Testis (tissue), 2 donors: ENCODE measurements at regions not wholly inside any gene's neighbourhood (a gene's known extent, or its start where the extent isn't known, plus 50 kb on each side); places are given as distances from the start of the nearest gene placed in this dataset.

Experiments used
- DNase-seq: peaks from one replicate; pipeline ENCODE4 v3.0.0-alpha.2; 2019
- H3K27ac ChIP-seq, 2 donors: fragments of 200-600 bp; sonication (generic); one replicate each; pipeline ENCODE4 v1.5.1; 2019
- H3K27me3 ChIP-seq: fragments of 200-600 bp; sonication (generic); one replicate; pipeline ENCODE4 v1.5.1; 2019
- H3K36me3 ChIP-seq: fragments of 200-600 bp; sonication (generic); one replicate; pipeline ENCODE4 v1.5.1; 2017; ENCODE audit warnings: low read depth; ENCODE audit errors: missing control alignments
- H3K4me1 ChIP-seq: fragments of 200-600 bp; sonication (generic); one replicate; pipeline ENCODE4 v1.5.1; 2019
- H3K4me3 ChIP-seq, 2 donors: fragments of 200-600 bp; sonication (generic); one replicate each; pipeline ENCODE4 v1.5.1; 2017 to 2019
- H3K9me3 ChIP-seq: fragments of 200-600 bp; sonication (generic); one replicate; pipeline ENCODE4 v1.5.1; 2017
- POLR2A ChIP-seq: fragments of 450-650 bp; IDR thresholded peaks from one replicate; pipeline ENCODE4 v1.6.1; 2017; ENCODE audit warnings: antibody characterized with exemption, mild to moderate bottlenecking, moderate library complexity
- WGBS, 2 donors: methylation state at CpG; one replicate each; pipeline ENCODE4 v1.1.5; 2018; 5-methylcytosine and 5-hydroxymethylcytosine counted together
- intact Hi-C: fragments of 100-400 bp; cut with DNase I; formaldehyde crosslinking; loops from one replicate; pipeline ENCODE4 v1.15.1; 2023; ENCODE audit warnings: low total_unique reads
- TF ChIP-seq, protein P1 (sequence below), 3 experiments: fragments of 450-650 bp in 2 of 3; fragments of 200-600 bp in 1 of 3; sonication (generic) in 1 of 3; IDR thresholded peaks; one replicate each; pipeline ENCODE4 v1.5.1; 2016 to 2019; ENCODE audit warnings: antibody characterized with exemption in 3 of 3, mild to moderate bottlenecking in 2 of 3, moderate library complexity in 1 of 3

DNA sequence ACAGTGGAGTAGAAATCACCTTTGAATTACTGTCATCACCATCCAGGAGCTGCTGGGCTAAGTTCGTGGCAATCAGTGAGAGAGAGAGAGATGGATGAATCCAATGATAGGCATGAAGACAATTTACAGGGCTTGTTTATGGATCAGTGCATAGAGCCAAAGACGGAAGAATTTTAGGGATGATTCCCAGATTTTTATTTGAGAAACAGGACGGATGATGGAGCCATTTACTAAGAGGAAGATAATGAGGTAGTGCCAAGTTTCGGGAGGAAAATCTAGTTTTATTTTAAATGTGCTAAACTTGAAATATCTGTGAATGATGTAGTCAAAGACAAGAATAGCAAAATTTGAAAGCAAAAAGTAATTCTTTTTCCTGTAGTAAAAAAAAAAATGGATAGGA is 394.2 kb upstream of the PAPPA start:
- Histone ChIP-seq H3K9me3 (no peaks in the 10 kb centered on the region), H3K4me1 (no peaks in the 10 kb centered on the region), H3K27me3 (no peaks in the 10 kb centered on the region), H3K4me3 (no peak overlapping the region), H3K27ac (no peak overlapping the region), H3K36me3 (no peaks in the 10 kb centered on the region)
- DNase-seq = no peak
- 85 to 87% methylated on average over 4 of the region's 4 CpGs for WGBS, 2 donors
- TF ChIP-seq, protein P1, sequence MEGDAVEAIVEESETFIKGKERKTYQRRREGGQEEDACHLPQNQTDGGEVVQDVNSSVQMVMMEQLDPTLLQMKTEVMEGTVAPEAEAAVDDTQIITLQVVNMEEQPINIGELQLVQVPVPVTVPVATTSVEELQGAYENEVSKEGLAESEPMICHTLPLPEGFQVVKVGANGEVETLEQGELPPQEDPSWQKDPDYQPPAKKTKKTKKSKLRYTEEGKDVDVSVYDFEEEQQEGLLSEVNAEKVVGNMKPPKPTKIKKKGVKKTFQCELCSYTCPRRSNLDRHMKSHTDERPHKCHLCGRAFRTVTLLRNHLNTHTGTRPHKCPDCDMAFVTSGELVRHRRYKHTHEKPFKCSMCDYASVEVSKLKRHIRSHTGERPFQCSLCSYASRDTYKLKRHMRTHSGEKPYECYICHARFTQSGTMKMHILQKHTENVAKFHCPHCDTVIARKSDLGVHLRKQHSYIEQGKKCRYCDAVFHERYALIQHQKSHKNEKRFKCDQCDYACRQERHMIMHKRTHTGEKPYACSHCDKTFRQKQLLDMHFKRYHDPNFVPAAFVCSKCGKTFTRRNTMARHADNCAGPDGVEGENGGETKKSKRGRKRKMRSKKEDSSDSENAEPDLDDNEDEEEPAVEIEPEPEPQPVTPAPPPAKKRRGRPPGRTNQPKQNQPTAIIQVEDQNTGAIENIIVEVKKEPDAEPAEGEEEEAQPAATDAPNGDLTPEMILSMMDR (IDR thresholded peaks at IDR 0.05) = no peak
- no peak for TF ChIP-seq POLR2A
- intact Hi-C loops = no loop called here

DNA sequence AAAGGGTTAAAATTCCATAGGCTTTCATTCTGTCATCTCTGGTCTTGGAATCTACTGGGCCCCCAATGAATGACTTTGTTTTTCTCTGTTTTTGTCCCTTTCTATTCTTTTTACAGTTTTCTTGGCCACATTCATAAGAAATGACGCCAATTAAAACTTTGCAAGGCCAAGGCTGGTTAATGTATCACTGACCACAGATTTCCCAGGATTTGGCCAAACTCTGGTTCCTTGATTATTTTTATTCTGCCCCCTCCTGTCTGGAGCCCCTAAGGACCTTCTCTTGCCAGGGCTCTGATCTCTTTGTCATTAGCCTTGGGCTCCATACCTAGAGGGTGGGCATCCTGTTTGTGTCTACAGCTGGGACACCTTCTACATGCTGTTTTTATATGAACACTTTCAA is 388.9 kb upstream of the PAPPA start:
- 67 to 73% methylated on average over 1 of the region's 1 CpG for WGBS, 2 donors
- intact Hi-C loops = loop anchor here (10.0 kb wide), 1 partner anchor 710 kb away; no protein-coding TSS in a partner anchor

DNA sequence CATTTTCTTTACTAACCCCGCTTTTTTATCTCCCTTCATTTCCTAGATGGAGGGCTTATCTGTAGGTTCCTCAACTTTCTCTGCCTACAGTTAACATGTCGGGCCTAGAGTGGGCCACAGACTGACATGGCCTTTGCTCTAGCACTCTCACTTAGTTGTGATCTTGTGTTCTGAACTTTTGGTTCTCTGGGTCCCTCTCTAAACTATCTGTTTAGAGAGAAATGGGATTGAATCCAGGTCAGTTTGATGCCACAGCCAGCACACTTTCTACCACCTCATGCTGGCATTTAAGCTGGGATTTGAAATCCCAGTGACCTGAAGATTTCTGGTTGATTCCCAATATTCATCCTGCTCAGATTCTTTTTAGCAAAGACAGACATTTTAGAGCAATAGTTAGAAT is 388.5 kb upstream of the PAPPA start:
- Histone ChIP-seq H3K27ac (no peak overlapping the region), H3K27me3 (no peaks in the 10 kb centered on the region), H3K9me3 (no peaks in the 10 kb centered on the region), H3K36me3 (no peaks in the 10 kb centered on the region), H3K4me3 (no peak overlapping the region), H3K4me1 (no peaks in the 10 kb centered on the region)
- no peak for DNase-seq
- WGBS, 2 donors = 54 to 61% methylated on average over 2 of the region's 2 CpGs
- intact Hi-C loops = loop anchor here (10.0 kb wide), 1 partner anchor 710 kb away; no protein-coding TSS in a partner anchor
- no peak for TF ChIP-seq POLR2A
- TF ChIP-seq, protein P1 (IDR thresholded peaks at IDR 0.05) = no peak

More for the DNA sequence above, 388.9 kb upstream of the PAPPA start:
- no peak overlapping the region for H3K27ac ChIP-seq
- TF ChIP-seq POLR2A = no peak
- TF ChIP-seq, protein P1 (IDR thresholded peaks at IDR 0.05) = no peak
- H3K27me3 ChIP-seq = no peaks in the 10 kb centered on the region
- H3K4me3 ChIP-seq = no peak overlapping the region
- no peak for DNase-seq
- H3K9me3 ChIP-seq = no peaks in the 10 kb centered on the region
- no peaks in the 10 kb centered on the region for H3K4me1 ChIP-seq
- no peaks in the 10 kb centered on the region for H3K36me3 ChIP-seq

DNA sequence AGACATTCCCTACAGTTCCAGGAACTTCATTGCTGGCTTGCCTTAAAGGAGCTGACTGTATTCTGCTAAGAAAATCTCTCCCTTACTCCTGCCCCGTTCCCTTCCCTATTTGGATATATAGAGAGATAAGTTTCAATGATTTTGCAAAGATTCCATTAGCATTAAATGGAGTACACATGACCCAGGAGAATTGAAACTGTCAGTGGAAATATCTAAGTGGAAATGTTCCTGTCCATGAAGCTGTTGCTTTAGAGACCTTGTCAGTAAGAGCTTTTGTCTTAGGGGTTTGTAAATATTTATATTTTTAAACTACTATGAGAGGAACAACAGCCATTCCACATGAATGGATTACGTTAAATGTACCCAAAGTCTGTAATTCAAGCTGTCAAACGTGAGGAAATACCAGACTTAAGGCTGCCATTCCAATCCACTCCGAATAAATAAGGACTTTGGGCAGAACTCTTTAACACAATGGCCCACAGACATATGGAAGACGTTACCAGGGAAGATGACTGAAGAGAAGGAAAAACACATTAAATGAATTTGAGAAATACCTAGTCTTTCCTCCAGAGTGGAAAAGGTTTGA is 387.1 kb upstream of the PAPPA start:
- H3K36me3 ChIP-seq = no peaks in the 10 kb centered on the region
- 77 to 81% methylated on average over 5 of the region's 5 CpGs for whole genome bisulfite sequencing, 2 donors
- no peaks in the 10 kb centered on the region for H3K4me1 ChIP-seq
- H3K27me3 ChIP-seq = no peaks in the 10 kb centered on the region
- no peak overlapping the region for H3K27ac ChIP-seq
- TF ChIP-seq, protein P1 (IDR thresholded peaks at IDR 0.05) = no peak
- TF ChIP-seq POLR2A = no peak
- no peak for DNase-seq
- no peak overlapping the region for H3K4me3 ChIP-seq
- intact Hi-C loops = loop anchor here (10.0 kb wide), 1 partner anchor 708 kb away; no protein-coding TSS in a partner anchor
- no peaks in the 10 kb centered on the region for H3K9me3 ChIP-seq

DNA sequence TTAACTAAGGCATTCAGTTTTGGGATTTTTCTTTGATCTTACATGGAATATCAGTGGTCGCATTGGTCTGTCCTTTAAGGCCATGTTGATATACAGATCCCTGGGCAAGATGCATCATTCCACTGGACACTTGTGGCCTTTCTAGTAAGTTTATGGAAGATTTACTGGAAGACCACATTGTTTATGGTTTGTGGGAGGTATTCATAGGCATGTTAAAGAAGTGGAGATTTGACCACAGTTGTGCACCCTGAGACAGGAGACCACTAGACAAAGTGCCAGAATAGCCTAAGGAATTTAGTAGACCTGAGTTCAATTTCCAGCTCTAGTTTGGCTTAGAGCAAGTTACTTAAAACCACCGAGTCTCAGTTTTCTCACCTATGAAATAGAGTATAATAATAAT is 383.1 kb upstream of the PAPPA start:
- Histone ChIP-seq H3K27ac (no peak overlapping the region), H3K9me3 (no peaks in the 10 kb centered on the region), H3K36me3 (no peaks in the 10 kb centered on the region), H3K4me1 (no peaks in the 10 kb centered on the region), H3K4me3 (no peak overlapping the region), H3K27me3 (no peaks in the 10 kb centered on the region)
- 89 to 91% methylated on average over 2 of the region's 2 CpGs for WGBS, 2 donors
- intact Hi-C loops = no loop called here
- no peak for DNase-seq
- TF ChIP-seq, protein P1 (IDR thresholded peaks at IDR 0.05) = no peak
- TF ChIP-seq POLR2A = no peak
